ENCODE measurements at regions not wholly inside any gene's neighbourhood (a gene's known extent, or its start where the extent isn't known, plus 50 kb on each side); places are given as distances from the start of the nearest gene placed in this dataset.

GRCh38 chr21:16570856-16571255 is 841.1 kb downstream of the USP25 start:
- no peak for DNase-seq
- Histone ChIP-seq H3K27me3 (replicated peaks) (no peaks in the 10 kb centered on the region), H3K27ac (peak overlapping the region; percentile 51), H3K36me3 (replicated peaks) (no peaks in the 10 kb centered on the region), H3K4me3 (ENCODE audit: low read depth, low read length) (no peak overlapping the region)
- TF ChIP-seq, protein P1, sequence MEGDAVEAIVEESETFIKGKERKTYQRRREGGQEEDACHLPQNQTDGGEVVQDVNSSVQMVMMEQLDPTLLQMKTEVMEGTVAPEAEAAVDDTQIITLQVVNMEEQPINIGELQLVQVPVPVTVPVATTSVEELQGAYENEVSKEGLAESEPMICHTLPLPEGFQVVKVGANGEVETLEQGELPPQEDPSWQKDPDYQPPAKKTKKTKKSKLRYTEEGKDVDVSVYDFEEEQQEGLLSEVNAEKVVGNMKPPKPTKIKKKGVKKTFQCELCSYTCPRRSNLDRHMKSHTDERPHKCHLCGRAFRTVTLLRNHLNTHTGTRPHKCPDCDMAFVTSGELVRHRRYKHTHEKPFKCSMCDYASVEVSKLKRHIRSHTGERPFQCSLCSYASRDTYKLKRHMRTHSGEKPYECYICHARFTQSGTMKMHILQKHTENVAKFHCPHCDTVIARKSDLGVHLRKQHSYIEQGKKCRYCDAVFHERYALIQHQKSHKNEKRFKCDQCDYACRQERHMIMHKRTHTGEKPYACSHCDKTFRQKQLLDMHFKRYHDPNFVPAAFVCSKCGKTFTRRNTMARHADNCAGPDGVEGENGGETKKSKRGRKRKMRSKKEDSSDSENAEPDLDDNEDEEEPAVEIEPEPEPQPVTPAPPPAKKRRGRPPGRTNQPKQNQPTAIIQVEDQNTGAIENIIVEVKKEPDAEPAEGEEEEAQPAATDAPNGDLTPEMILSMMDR (IDR thresholded peaks at IDR 0.05; ENCODE audit: low read depth, low read length, missing control alignments): no peak
- in situ Hi-C loops (cut with HindIII; ENCODE audit: low pct_ligation_motif_present, low sequenced_read_pairs): no loop called here

- Histone ChIP-seq H3K27me3 (replicated peaks) (no peaks in the 10 kb centered on the region), H3K4me3 (ENCODE audit: low read depth, low read length) (no peak overlapping the region), H3K36me3 (replicated peaks) (no peaks in the 10 kb centered on the region), H3K27ac (peak overlapping the region; percentile 51)
- in situ Hi-C loops (cut with HindIII; ENCODE audit: low pct_ligation_motif_present, low sequenced_read_pairs): no loop called here
- TF ChIP-seq, protein P1 (IDR thresholded peaks at IDR 0.05; ENCODE audit: low read depth, low read length, missing control alignments): no peak
- DNase-seq: no peak
These were observed 841.8 kb downstream of the USP25 start for GRCh38 chr21:16571594-16571993.

DNA sequence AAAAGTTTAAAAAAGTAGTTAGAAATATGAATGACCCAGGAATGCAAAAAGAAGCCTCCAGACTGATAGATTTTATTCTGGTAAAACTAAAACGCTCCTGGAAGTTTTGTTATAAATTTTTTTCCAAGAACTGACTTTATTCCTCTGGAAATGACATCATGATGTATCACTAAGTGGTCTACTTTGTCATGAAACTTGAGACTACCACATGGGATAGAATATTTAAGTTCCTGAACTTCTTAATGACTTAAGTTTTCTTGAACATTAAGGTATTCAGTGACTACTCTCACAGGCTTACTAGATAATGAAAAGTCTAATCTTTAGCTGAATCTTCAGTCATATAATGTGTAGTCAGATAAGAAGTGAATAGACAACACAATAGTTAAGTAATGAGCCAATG is 842.2 kb downstream of the USP25 start:
- no peak for DNase-seq
- TF ChIP-seq, protein P1 (IDR thresholded peaks at IDR 0.05; ENCODE audit: low read depth, low read length, missing control alignments): no peak
- H3K4me3 ChIP-seq (ENCODE audit: low read depth, low read length): no peak overlapping the region
- H3K36me3 ChIP-seq (replicated peaks): no peaks in the 10 kb centered on the region
- H3K27me3 ChIP-seq (replicated peaks): no peaks in the 10 kb centered on the region
- peak overlapping the region; percentile 51 for H3K27ac ChIP-seq
- in situ Hi-C loops (cut with HindIII; ENCODE audit: low pct_ligation_motif_present, low sequenced_read_pairs): no loop called here

GRCh38 chr21:16573578-16573977 is 843.8 kb downstream of the USP25 start:
- no peaks in the 10 kb centered on the region for H3K36me3 ChIP-seq (replicated peaks)
- H3K4me3 ChIP-seq (ENCODE audit: low read depth, low read length): no peak overlapping the region
- H3K27ac ChIP-seq: peak overlapping the region; percentile 53
- peak; percentile 53 for DNase-seq
- H3K27me3 ChIP-seq (replicated peaks): no peaks in the 10 kb centered on the region
- TF ChIP-seq, protein P1 (IDR thresholded peaks at IDR 0.05; ENCODE audit: low read depth, low read length, missing control alignments): no peak
- in situ Hi-C loops (cut with HindIII; ENCODE audit: low pct_ligation_motif_present, low sequenced_read_pairs): no loop called here

- TF ChIP-seq, protein P1 (IDR thresholded peaks at IDR 0.05; ENCODE audit: low read depth, low read length, missing control alignments): no peak
- Histone ChIP-seq H3K36me3 (replicated peaks) (no peaks in the 10 kb centered on the region), H3K4me3 (ENCODE audit: low read depth, low read length) (no peak overlapping the region), H3K27me3 (replicated peaks) (no peaks in the 10 kb centered on the region), H3K27ac (no peak overlapping the region)
- no peak for DNase-seq
- in situ Hi-C loops (cut with HindIII; ENCODE audit: low pct_ligation_motif_present, low sequenced_read_pairs): no loop called here
These were observed 848.2 kb downstream of the USP25 start for GRCh38 chr21:16577975-16578374.

DNA sequence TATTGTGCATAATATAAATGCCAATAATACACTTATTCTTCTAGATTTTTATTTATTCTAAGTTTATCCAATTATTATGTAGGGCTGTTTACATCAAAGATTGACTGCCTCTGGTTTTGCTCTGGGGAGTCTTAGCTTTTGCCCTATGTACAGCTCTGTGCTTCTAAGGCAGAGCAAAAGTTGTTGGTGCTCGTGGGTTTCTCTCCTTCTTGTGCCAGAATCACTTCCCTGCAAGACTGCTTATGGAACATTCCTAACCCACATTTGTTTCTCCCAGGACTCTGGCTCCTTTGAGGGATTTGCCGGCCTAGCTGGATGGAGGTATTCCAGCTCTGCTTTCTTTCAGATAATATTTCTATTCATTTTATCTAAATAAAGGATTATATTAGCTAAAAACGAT is 849.1 kb downstream of the USP25 start:
- no peaks in the 10 kb centered on the region for H3K27me3 ChIP-seq (replicated peaks)
- TF ChIP-seq, protein P1 (IDR thresholded peaks at IDR 0.05; ENCODE audit: low read depth, low read length, missing control alignments): no peak
- DNase-seq: no peak
- H3K27ac ChIP-seq: no peak overlapping the region
- no peaks in the 10 kb centered on the region for H3K36me3 ChIP-seq (replicated peaks)
- in situ Hi-C loops (cut with HindIII; ENCODE audit: low pct_ligation_motif_present, low sequenced_read_pairs): no loop called here
- H3K4me3 ChIP-seq (ENCODE audit: low read depth, low read length): no peak overlapping the region
